ENCODE measurements at regions not wholly inside any gene's neighbourhood (a gene's known extent, or its start where the extent isn't known, plus 50 kb on each side); places are given as distances from the start of the nearest gene placed in this dataset.
"Not testable (repeated sequence)": the region's sequence is repeated elsewhere in the genome, so short reads cannot be mapped to it uniquely, and the experiment has no call there.

DNA sequence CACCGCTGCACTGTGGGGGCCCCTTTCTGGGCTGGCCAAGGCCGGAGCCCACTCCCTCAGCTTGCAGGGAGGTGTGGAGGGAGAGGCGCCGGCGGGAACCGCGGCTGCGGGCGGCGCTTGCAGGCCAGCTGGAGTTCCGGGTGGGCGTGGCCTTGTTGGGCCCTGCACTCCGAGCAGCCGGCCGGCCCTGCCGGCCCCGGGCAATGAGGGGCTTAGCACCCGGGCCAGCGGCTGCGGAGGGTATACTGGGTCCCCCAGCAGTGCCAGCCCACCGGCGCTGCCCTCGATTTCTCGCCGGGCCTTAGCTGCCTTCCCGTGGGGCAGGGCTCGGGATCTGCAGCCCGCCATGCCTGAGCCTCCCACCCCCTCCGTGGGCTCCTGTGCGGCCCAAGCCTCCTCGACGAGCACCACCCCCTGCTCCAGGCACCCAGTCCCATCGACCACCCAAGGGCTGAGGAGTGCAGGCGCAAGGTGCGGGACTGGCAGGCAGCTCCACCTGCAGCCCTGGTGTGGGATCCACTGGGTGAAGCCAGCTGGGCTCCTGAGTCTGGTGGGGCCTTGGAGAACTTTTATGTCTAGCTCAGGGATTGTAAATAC is 705.1 kb upstream of the CDH9 start:
- not testable (repeated sequence) for TF ChIP-seq EZH2, EZH2phosphoT487 (IDR thresholded peaks at IDR 0.05)
- TF ChIP-seq, protein P1, sequence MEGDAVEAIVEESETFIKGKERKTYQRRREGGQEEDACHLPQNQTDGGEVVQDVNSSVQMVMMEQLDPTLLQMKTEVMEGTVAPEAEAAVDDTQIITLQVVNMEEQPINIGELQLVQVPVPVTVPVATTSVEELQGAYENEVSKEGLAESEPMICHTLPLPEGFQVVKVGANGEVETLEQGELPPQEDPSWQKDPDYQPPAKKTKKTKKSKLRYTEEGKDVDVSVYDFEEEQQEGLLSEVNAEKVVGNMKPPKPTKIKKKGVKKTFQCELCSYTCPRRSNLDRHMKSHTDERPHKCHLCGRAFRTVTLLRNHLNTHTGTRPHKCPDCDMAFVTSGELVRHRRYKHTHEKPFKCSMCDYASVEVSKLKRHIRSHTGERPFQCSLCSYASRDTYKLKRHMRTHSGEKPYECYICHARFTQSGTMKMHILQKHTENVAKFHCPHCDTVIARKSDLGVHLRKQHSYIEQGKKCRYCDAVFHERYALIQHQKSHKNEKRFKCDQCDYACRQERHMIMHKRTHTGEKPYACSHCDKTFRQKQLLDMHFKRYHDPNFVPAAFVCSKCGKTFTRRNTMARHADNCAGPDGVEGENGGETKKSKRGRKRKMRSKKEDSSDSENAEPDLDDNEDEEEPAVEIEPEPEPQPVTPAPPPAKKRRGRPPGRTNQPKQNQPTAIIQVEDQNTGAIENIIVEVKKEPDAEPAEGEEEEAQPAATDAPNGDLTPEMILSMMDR (IDR thresholded peaks at IDR 0.05), result not testable (repeated sequence)
